Pulmonary artery endothelial cell (primary cell): ENCODE measurements at regions not wholly inside any gene's neighbourhood (a gene's known extent, or its start where the extent isn't known, plus 50 kb on each side); places are given as distances from the start of the nearest gene placed in this dataset.

Experiments
- DNase-seq: peaks from one replicate; pipeline ENCODE4 v3.0.0-alpha.2; 2011; ENCODE audit warnings: low read depth, low spot score

GRCh38 chr13:59588717-59589067 is 575.0 kb downstream of the DIAPH3 start:
- no peak for DNase-seq

DNA sequence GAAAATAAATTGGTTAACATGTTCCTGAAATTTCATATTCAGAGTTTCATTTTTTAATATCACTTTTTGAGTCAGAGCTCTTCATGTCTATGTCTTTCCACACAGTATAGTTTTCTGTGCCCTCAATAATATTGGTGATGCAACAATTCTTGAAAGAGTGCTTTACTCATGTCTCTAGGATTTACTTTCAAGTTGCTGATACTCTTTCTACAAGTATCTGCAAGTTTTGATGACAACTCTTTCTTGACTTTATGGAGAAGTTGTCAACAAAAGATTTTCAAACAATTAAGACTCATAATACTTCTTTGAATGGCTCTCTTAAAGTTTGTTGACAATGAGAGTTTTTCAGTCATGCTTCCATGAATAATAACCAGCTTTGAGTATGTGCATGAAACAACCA is 561.7 kb downstream of the DIAPH3 start:
- DNase-seq, result no peak

- no peak for DNase-seq
These were observed 560.1 kb downstream of the DIAPH3 start for GRCh38 chr13:59603646-59604045.

GRCh38 chr13:59607172-59607571 is 556.6 kb downstream of the DIAPH3 start:
- DNase-seq, result no peak

DNA sequence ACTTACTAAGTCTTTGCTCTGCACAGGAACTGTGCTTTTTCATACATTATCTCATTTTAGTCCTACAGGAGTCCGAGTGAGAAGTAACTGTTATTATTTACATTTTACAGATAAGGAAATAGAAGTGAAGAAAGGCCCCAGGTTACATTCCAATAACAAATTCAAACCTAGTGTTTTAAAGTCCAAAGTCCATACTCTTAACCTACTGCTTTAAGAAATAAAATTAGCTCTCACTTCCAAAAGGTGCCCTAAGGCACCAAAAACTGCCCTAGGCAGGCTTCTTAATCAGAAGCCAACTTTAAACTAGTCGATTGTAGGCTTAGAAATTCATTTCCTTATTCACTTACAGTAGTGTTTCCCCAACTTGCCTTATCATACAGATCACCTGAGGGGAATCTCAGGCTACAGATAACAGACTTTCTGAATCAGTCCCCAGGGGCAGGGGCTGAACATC is 555.9 kb downstream of the DIAPH3 start:
- DNase-seq, result no peak

DNA sequence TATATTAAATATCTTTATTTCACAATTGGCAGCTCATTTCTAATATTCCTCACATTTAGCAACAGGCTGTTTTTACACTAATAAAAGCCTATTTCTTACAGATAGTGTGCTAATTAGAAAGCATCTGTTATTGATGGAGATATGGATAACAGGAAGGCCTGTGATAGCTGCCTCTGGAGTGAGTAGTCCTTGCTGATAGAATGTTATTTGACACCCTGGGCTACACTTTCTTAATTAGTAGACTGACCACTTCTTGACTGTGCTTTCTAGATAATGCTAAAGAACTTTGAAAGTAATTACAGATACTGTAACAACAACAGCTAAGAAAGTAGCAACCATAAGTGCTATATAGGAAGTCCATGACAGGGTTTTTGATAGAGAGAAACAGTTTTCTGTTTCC is 554.3 kb downstream of the DIAPH3 start:
- DNase-seq, result no peak
